HCT116 (cell line): ENCODE measurements at regions not wholly inside any gene's neighbourhood (a gene's known extent, or its start where the extent isn't known, plus 50 kb on each side); places are given as distances from the start of the nearest gene placed in this dataset. TPM values are rescaled to one million over a fixed set of nuclear protein-coding genes. Genes with fewer than 3 reads are reported as not detected.

Experiments used
- microRNA counts: library from miRNA; unstranded; fragments of <30 nt; microRNA quantifications from one replicate; lab custom pipeline; 2015
- microRNA-seq: library from miRNA; unstranded; fragments of <30 nt; microRNA quantifications from one replicate; pipeline ENCODE4, GENCODE V29; 2016; ENCODE audit warnings: borderline number of aligned reads

MicroRNAs encoded in the stretch of these regions (microRNA counts, 767-probe panel; counts per million panel counts)
- not detected for microRNA hsa-miR-548g-3p (lab: Ali Mortazavi, UCI)

Small RNAs in the stretch of these regions (microRNA-seq; reads per million reads assigned to microRNA genes)
- not detected for gene MIR548G
